HG02763 (cell line): ENCODE measurements at regions not wholly inside any gene's neighbourhood (a gene's known extent, or its start where the extent isn't known, plus 50 kb on each side); places are given as distances from the start of the nearest gene placed in this dataset.

Experiments used
- ATAC-seq: cut with Tn5 transposase; IDR thresholded peaks from one replicate; pipeline ENCODE4 v1.9.1; 2021; ENCODE audit warnings: mild to moderate bottlenecking, moderate library complexity; ENCODE audit not compliant: unreplicated experiment

- no peak for ATAC-seq
These were observed 545.6 kb upstream of the ZNF385D start for GRCh38 chr3:22296601-22297000.

GRCh38 chr3:22297436-22297835 is 546.4 kb upstream of the ZNF385D start:
- no peak for ATAC-seq

- no peak for ATAC-seq
These were observed 555.4 kb upstream of the ZNF385D start for GRCh38 chr3:22306454-22306853.

- no peak for ATAC-seq
These were observed 557.9 kb upstream of the ZNF385D start for GRCh38 chr3:22308871-22309270.

GRCh38 chr3:22315925-22316324 is 564.9 kb upstream of the ZNF385D start:
- no peak for ATAC-seq

- ATAC-seq: no peak
These were observed 567.3 kb upstream of the ZNF385D start for GRCh38 chr3:22318325-22318724.

- ATAC-seq: no peak
These were observed 568.4 kb upstream of the ZNF385D start for GRCh38 chr3:22319446-22319845.

- no peak for ATAC-seq
These were observed 571.9 kb upstream of the ZNF385D start for GRCh38 chr3:22322861-22323260.

- no peak for ATAC-seq
These were observed 575.3 kb upstream of the ZNF385D start for GRCh38 chr3:22326305-22326704.

GRCh38 chr3:22334996-22335395 is 584.0 kb upstream of the ZNF385D start:
- ATAC-seq: no peak

- no peak for ATAC-seq
These were observed 598.3 kb upstream of the ZNF385D start for GRCh38 chr3:22349215-22349851.

GRCh38 chr3:22351806-22352205 is 600.8 kb upstream of the ZNF385D start:
- ATAC-seq: no peak

- ATAC-seq: no peak
These were observed 602.1 kb upstream of the ZNF385D start for GRCh38 chr3:22353126-22353525.

- no peak for ATAC-seq
These were observed 607.3 kb upstream of the ZNF385D start for GRCh38 chr3:22358334-22358733.

- ATAC-seq: no peak
These were observed 609.2 kb upstream of the ZNF385D start for GRCh38 chr3:22360164-22360563.

GRCh38 chr3:22360970-22361369 is 610.0 kb upstream of the ZNF385D start:
- ATAC-seq: no peak

GRCh38 chr3:22361521-22361920 is 610.5 kb upstream of the ZNF385D start:
- no peak for ATAC-seq

GRCh38 chr3:22364851-22365250 is 613.8 kb upstream of the ZNF385D start:
- no peak for ATAC-seq

GRCh38 chr3:22366781-22367180 is 615.8 kb upstream of the ZNF385D start:
- no peak for ATAC-seq

- no peak for ATAC-seq
These were observed 620.0 kb upstream of the ZNF385D start for GRCh38 chr3:22371036-22371435.

GRCh38 chr3:22371607-22372291 is 620.7 kb upstream of the ZNF385D start:
- no peak for ATAC-seq

- ATAC-seq: no peak
These were observed 621.5 kb upstream of the ZNF385D start for GRCh38 chr3:22372292-22373062.
